ENCODE measurements at regions not wholly inside any gene's neighbourhood (a gene's known extent, or its start where the extent isn't known, plus 50 kb on each side); places are given as distances from the start of the nearest gene placed in this dataset.
"Not testable (repeated sequence)": the region's sequence is repeated elsewhere in the genome, so short reads cannot be mapped to it uniquely, and the experiment has no call there.

- ATAC-seq (replicated peaks in 1 of 2): peak in 1 of 2 donors; percentile 47
Measured at GRCh38 chr7:112940314-112940732, 146.3 kb downstream of the GPR85 start.

GRCh38 chr7:112939574-112940313, 146.9 kb downstream of the GPR85 start:
- H3K4me3 Mint-ChIP-seq: peak overlapping the region; percentile 87 to 91
- H3K9me3 Mint-ChIP-seq: peaks cover 0 to 3% of the 10 kb centered on the region in 2 donors
- H3K27ac Mint-ChIP-seq: peak overlapping the region; percentile 83
- peaks cover 0 to 5% of the 10 kb centered on the region in 2 donors for H3K36me3 Mint-ChIP-seq (ENCODE audit: insufficient read depth in 2 of 2)
- no peaks in the 10 kb centered on the region for H3K27me3 Mint-ChIP-seq (ENCODE audit: low read depth)
- DNase-seq (peak; percentile 98 to 99), ATAC-seq (replicated peaks in 1 of 2) (peak; percentile 97)
- peaks cover 38% of the 10 kb centered on the region for H3K4me1 Mint-ChIP-seq (ENCODE audit: low read depth)

More at GRCh38 chr7:112940314-112940732, 146.3 kb downstream of the GPR85 start:
- Mint-ChIP-seq H3K36me3 (ENCODE audit: insufficient read depth in 2 of 2) (peaks cover 0 to 3% of the 10 kb centered on the region in 2 donors), H3K9me3 (peaks cover 0 to 3% of the 10 kb centered on the region in 2 donors), H3K4me1 (ENCODE audit: low read depth) (peaks cover 36% of the 10 kb centered on the region), H3K27me3 (ENCODE audit: low read depth) (peaks cover 2% of the 10 kb centered on the region), H3K4me3 (peak overlapping the region; percentile 87 to 91), H3K27ac (peak overlapping the region; percentile 83)
- DNase-seq: no peak

- DNase-seq: peak in 1 of 2 donors; percentile 26
- peak in 1 of 2 donors; percentile 2 for ATAC-seq (replicated peaks in 1 of 2)
- Mint-ChIP-seq H3K36me3 (ENCODE audit: insufficient read depth in 2 of 2) (peaks cover 0 to 8% of the 10 kb centered on the region in 2 donors), H3K27ac (peak overlapping the region; percentile 75), H3K27me3 (ENCODE audit: low read depth) (no peaks in the 10 kb centered on the region), H3K4me1 (ENCODE audit: low read depth) (peaks cover 45% of the 10 kb centered on the region), H3K9me3 (peaks cover 0 to 3% of the 10 kb centered on the region in 2 donors), H3K4me3 (peak overlapping the region; percentile 87 to 91)
Measured at GRCh38 chr7:112938863-112939573, 147.6 kb downstream of the GPR85 start.

- H3K36me3 Mint-ChIP-seq (ENCODE audit: insufficient read depth in 2 of 2): peaks cover 0 to 8% of the 10 kb centered on the region in 2 donors
- ATAC-seq (replicated peaks in 1 of 2) (no peak), DNase-seq (no peak)
- H3K9me3 Mint-ChIP-seq: peaks cover 0 to 3% of the 10 kb centered on the region in 2 donors
- H3K4me3 Mint-ChIP-seq: peak overlapping the region; percentile 87 to 91
- peaks cover 45% of the 10 kb centered on the region for H3K4me1 Mint-ChIP-seq (ENCODE audit: low read depth)
- no peaks in the 10 kb centered on the region for H3K27me3 Mint-ChIP-seq (ENCODE audit: low read depth)
- H3K27ac Mint-ChIP-seq: no peak overlapping the region
Measured at GRCh38 chr7:112937651-112938415, 147.6 kb upstream of the TMEM168 start.

DNA sequence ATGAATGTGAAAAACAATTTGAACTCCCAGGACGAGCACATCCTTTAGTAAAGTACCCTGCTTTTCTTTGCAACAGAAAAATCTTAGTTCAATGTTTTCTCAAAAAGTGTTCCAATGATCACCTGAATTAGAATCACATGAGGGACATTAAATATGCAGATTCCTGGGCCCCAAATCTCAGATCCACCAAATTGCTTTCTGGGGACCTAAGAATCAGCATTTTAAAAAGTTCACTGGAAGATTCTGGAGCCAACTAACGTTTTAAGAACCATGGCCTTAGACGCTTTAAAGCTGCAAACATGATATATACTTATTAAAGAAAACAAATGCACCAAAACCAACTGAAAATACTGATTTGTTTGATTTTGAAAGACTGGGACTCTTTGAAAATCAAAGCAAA, 143.4 kb upstream of the TMEM168 start:
- peaks cover 39% of the 10 kb centered on the region for H3K4me1 Mint-ChIP-seq (ENCODE audit: low read depth)
- H3K27me3 Mint-ChIP-seq (ENCODE audit: low read depth): no peaks in the 10 kb centered on the region
- no peak for ATAC-seq (replicated peaks in 1 of 2)
- H3K9me3 Mint-ChIP-seq: no peaks in the 10 kb centered on the region
- H3K36me3 Mint-ChIP-seq (ENCODE audit: insufficient read depth in 2 of 2): peaks cover 0 to 8% of the 10 kb centered on the region in 2 donors
- DNase-seq: no peak
- H3K4me3 Mint-ChIP-seq: no peak overlapping the region
- H3K27ac Mint-ChIP-seq: no peak overlapping the region

GRCh38 chr7:112930787-112931186, 140.6 kb upstream of the TMEM168 start:
- peaks cover 21% of the 10 kb centered on the region for H3K4me1 Mint-ChIP-seq (ENCODE audit: low read depth)
- no peak for ATAC-seq (replicated peaks in 1 of 2)
- H3K27ac Mint-ChIP-seq: no peak overlapping the region
- H3K4me3 Mint-ChIP-seq: no peak overlapping the region
- no peak for DNase-seq
- peaks cover 0 to 8% of the 10 kb centered on the region in 2 donors for H3K36me3 Mint-ChIP-seq (ENCODE audit: insufficient read depth in 2 of 2)
- no peaks in the 10 kb centered on the region for H3K9me3 Mint-ChIP-seq
- H3K27me3 Mint-ChIP-seq (ENCODE audit: low read depth): no peaks in the 10 kb centered on the region

DNA sequence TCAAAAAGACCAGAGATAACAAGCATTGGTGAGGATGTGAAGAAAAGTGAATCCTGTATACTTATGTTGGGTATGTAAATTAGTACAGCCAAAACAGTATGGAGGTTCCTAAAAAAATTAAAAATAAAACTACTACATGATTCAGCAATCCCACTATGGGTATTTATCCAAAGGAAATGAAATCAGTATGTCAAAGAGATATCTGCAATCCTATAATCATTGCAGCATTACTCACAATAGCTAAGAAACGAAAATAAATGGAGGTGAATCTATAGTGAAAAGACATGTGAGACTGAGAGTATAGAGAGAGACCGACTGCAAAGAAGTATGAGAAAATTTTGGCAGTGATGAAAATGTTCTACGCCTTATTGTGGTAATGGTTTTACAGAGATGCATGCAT, 139.2 kb upstream of the TMEM168 start:
- H3K4me1 Mint-ChIP-seq (ENCODE audit: low read depth): peaks cover 16% of the 10 kb centered on the region
- ATAC-seq (replicated peaks in 1 of 2) (no peak), DNase-seq (no peak)
- H3K36me3 Mint-ChIP-seq (ENCODE audit: insufficient read depth in 2 of 2): peaks cover 0 to 4% of the 10 kb centered on the region in 2 donors
- H3K9me3 Mint-ChIP-seq: no peaks in the 10 kb centered on the region
- no peak overlapping the region for H3K4me3 Mint-ChIP-seq
- no peaks in the 10 kb centered on the region for H3K27me3 Mint-ChIP-seq (ENCODE audit: low read depth)
- H3K27ac Mint-ChIP-seq: no peak overlapping the region

GRCh38 chr7:112926018-112926417, 135.8 kb upstream of the TMEM168 start:
- Mint-ChIP-seq H3K27ac (no peak overlapping the region), H3K4me3 (no peak overlapping the region), H3K36me3 (ENCODE audit: insufficient read depth in 2 of 2) (no peaks in the 10 kb centered on the region), H3K9me3 (no peaks in the 10 kb centered on the region), H3K27me3 (ENCODE audit: low read depth) (no peaks in the 10 kb centered on the region), H3K4me1 (ENCODE audit: low read depth) (peaks cover 10% of the 10 kb centered on the region)
- no peak for ATAC-seq (replicated peaks in 1 of 2)
- DNase-seq: no peak

DNA sequence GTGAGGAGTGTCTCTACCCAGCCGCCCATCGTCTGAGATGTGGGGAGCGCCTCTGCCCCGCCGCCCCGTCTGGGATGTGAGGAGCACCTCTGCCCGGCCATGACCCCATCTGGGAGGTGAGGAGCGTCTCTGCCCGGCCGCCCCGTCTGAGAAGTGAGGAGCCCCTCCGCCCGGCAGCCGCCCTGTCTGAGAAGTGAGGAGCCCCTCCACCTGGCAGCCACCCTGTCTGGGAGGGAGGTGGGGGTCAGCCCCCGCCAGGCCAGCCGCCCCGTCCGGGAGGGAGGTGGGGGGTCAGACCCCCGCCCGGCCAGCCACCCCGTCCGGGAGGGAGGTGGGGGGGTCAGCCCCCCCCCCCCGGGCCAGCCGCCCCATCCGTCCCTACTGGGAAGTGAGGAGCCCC, 132.4 kb upstream of the TMEM168 start:
- H3K36me3 Mint-ChIP-seq (ENCODE audit: insufficient read depth in 2 of 2); H3K27me3 Mint-ChIP-seq (ENCODE audit: low read depth); H3K9me3 Mint-ChIP-seq; DNase-seq; H3K27ac Mint-ChIP-seq; ATAC-seq (replicated peaks in 1 of 2); H3K4me3 Mint-ChIP-seq; H3K4me1 Mint-ChIP-seq (ENCODE audit: low read depth): not testable (repeated sequence)

DNA sequence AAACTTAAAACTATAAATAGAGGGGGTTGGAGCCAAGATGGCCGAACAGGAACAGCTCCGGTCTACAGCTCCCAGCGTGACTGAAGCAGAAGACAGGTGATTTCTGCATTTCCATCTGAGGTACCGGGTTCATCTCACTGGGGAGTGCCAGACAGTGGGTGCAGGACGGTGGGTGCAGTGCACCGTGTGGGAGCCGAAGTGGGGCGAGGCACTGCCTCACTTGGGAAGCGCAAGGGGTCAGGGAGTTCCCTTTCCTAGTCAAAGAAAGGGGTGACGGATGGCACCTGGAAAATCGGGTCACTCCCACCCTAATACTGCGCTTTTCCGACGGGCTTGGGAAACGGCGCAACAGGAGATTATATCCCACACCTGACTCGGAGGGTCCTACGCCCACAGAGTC, 126.2 kb upstream of the TMEM168 start:
- ATAC-seq (replicated peaks in 1 of 2); H3K4me1 Mint-ChIP-seq (ENCODE audit: low read depth); H3K27ac Mint-ChIP-seq; H3K4me3 Mint-ChIP-seq; H3K9me3 Mint-ChIP-seq; H3K27me3 Mint-ChIP-seq (ENCODE audit: low read depth); DNase-seq: not testable (repeated sequence)
- peaks cover 4 to 11% of the 10 kb centered on the region in 2 donors for H3K36me3 Mint-ChIP-seq (ENCODE audit: insufficient read depth in 2 of 2)

GRCh38 chr7:112908086-112908485, 117.9 kb upstream of the TMEM168 start:
- H3K36me3 Mint-ChIP-seq (ENCODE audit: insufficient read depth in 2 of 2): peaks cover 14 to 31% of the 10 kb centered on the region in 2 donors
- peaks cover 6 to 7% of the 10 kb centered on the region in 2 donors for H3K9me3 Mint-ChIP-seq
- H3K27ac Mint-ChIP-seq: no peak overlapping the region
- no peaks in the 10 kb centered on the region for H3K4me1 Mint-ChIP-seq (ENCODE audit: low read depth)
- no peak overlapping the region for H3K4me3 Mint-ChIP-seq
- no peak for ATAC-seq (replicated peaks in 1 of 2)
- H3K27me3 Mint-ChIP-seq (ENCODE audit: low read depth): no peaks in the 10 kb centered on the region
- no peak for DNase-seq

DNA sequence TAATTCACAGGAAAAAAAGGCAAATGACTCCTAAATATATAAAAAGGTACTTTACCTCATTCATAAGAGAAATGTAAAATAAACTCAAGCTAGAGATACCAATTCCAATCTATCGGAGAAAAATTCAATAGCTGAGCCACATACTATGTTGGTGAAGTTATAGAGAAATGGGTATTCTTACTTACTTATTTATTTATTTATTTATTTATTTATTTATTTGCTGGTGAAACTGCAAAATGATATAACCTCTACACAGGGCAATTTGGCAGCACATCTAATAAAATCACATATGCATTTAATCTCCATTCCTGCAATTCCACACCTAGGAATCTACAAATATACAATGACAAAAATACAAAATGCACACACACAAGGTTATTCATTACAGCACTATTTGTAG, 117.5 kb upstream of the TMEM168 start:
- no peaks in the 10 kb centered on the region for H3K27me3 Mint-ChIP-seq (ENCODE audit: low read depth)
- H3K4me1 Mint-ChIP-seq (ENCODE audit: low read depth): no peaks in the 10 kb centered on the region
- peaks cover 6 to 7% of the 10 kb centered on the region in 2 donors for H3K9me3 Mint-ChIP-seq
- H3K27ac Mint-ChIP-seq: no peak overlapping the region
- H3K36me3 Mint-ChIP-seq (ENCODE audit: insufficient read depth in 2 of 2): peaks cover 14 to 30% of the 10 kb centered on the region in 2 donors
- ATAC-seq (replicated peaks in 1 of 2) (no peak), DNase-seq (no peak)
- H3K4me3 Mint-ChIP-seq: no peak overlapping the region

DNA sequence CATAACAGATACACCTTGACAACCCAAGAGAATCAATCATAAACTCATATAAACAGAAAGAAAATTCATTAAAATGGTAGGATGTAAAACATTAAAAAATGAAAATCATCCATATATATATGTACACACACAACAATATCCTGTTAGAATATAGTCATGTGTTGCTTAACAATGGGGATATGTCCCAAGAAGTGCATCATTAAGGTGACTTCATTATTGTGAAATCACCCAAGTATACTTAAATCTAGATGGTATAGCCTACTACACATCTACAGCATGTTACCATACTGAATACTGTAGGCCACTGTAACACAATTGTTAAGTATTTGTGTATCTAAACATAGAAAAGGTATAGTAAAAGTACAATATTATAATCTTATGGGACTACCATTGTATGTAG, 115.8 kb upstream of the TMEM168 start:
- H3K4me1 Mint-ChIP-seq (ENCODE audit: low read depth): no peaks in the 10 kb centered on the region
- no peak for DNase-seq
- H3K9me3 Mint-ChIP-seq: peaks cover 4 to 7% of the 10 kb centered on the region in 2 donors
- no peaks in the 10 kb centered on the region for H3K27me3 Mint-ChIP-seq (ENCODE audit: low read depth)
- no peak for ATAC-seq (replicated peaks in 1 of 2)
- no peak overlapping the region for H3K4me3 Mint-ChIP-seq
- peaks cover 9 to 21% of the 10 kb centered on the region in 2 donors for H3K36me3 Mint-ChIP-seq (ENCODE audit: insufficient read depth in 2 of 2)
- H3K27ac Mint-ChIP-seq: no peak overlapping the region

Measured in activated T-cell treated with anti-CD3 and anti-CD28 coated beads, Interleukin-2, amount 50 U/mL, for 72 hours (primary cell).